PC-3 (cell line): ENCODE measurements at regions not wholly inside any gene's neighbourhood (a gene's known extent, or its start where the extent isn't known, plus 50 kb on each side); places are given as distances from the start of the nearest gene placed in this dataset.
A peak's percentile ranks its signal among the peaks of the same experiment; 100 is the strongest.

ENCODE experiments used
- ATAC-seq: fragments of 200-7000 bp; cut with Tn5 transposase; 2 replicates; pipeline ENCODE4 v1.9.1; 2020; ENCODE audit warnings: mild to moderate bottlenecking, moderate library complexity
- BruUV-seq: library from RNA; stranded (reverse); fragments of 400-500 nt; replicated peaks from 2 replicates; lab custom pipeline; 2021; lab: Mats Ljungman, UMichigan
- CTCF ChIA-PET: fragments of 300-600 bp; sonication (Branson Sonifier 250); formaldehyde crosslinking; loops from one replicate; lab custom pipeline; 2022; ENCODE audit warnings: antibody characterized with exemption; lab: Charles Lee
- POLR2A ChIA-PET: fragments of 300-600 bp; sonication (Branson Sonifier 250); formaldehyde crosslinking; loops from one replicate; lab custom pipeline; 2022; ENCODE audit warnings: antibody characterized with exemption; ENCODE audit not compliant: unreplicated experiment; lab: Charles Lee
- DNase-seq: peaks from one replicate; pipeline ENCODE4 v3.0.0-alpha.2; 2015
- H2AFZ ChIP-seq: fragments of 300-600 bp; sonication (generic); 2 replicates; pipeline ENCODE4 v1.6.0; 2016; ENCODE audit warnings: antibody characterized with exemption, low read length
- H3F3A ChIP-seq: fragments of 300-600 bp; sonication (generic); one replicate; pipeline ENCODE4 v1.6.0; 2017; ENCODE audit warnings: antibody characterized with exemption, low read length, control low read depth, mild to moderate bottlenecking; ENCODE audit not compliant: unreplicated experiment
- H3K27ac ChIP-seq: fragments of 300-600 bp; sonication (generic); 2 replicates; pipeline ENCODE4 v1.5.1; 2016; ENCODE audit warnings: mild to moderate bottlenecking, low read length
- H3K27me3 ChIP-seq: fragments of 300-600 bp; sonication (generic); 2 replicates; pipeline ENCODE4 v1.6.1; 2016; ENCODE audit warnings: low read length, mixed read lengths
- H3K36me3 ChIP-seq: fragments of 300-600 bp; sonication (generic); 2 replicates; pipeline ENCODE4 v1.6.1; 2016; ENCODE audit warnings: low read depth, mixed run types, low read length, mixed read lengths
- H3K4me1 ChIP-seq: fragments of 300-600 bp; sonication (generic); 2 replicates; pipeline ENCODE4 v1.5.1; 2016; ENCODE audit warnings: low read length; ENCODE audit not compliant: insufficient read depth
- H3K4me2 ChIP-seq: fragments of 300-600 bp; sonication (generic); 2 replicates; pipeline ENCODE4 v1.6.0; 2016; ENCODE audit warnings: low read length
- H3K4me3 ChIP-seq: fragments of 300-600 bp; sonication (generic); 2 replicates; pipeline ENCODE4 v1.5.1; 2016; ENCODE audit warnings: mild to moderate bottlenecking, low read length, mixed read lengths
- H3K79me2 ChIP-seq: fragments of 300-600 bp; sonication (generic); 2 replicates; pipeline ENCODE4 v1.6.1; 2017; ENCODE audit warnings: low read length, mixed read lengths
- H3K9ac ChIP-seq: fragments of 300-600 bp; sonication (generic); 2 replicates; pipeline ENCODE4 v1.6.0; 2016; ENCODE audit warnings: mild to moderate bottlenecking, low read length
- H3K9me2 ChIP-seq: fragments of 300-600 bp; sonication (generic); replicated peaks from 2 replicates; pipeline ENCODE4 v1.6.1; 2016; ENCODE audit warnings: mixed run types, low read length, mixed read lengths
- H3K9me3 ChIP-seq: fragments of 300-600 bp; sonication (generic); 2 replicates; pipeline ENCODE4 v1.6.1; 2016; ENCODE audit warnings: low read length, mixed read lengths
- H4K20me1 ChIP-seq: fragments of 300-600 bp; sonication (generic); 2 replicates; pipeline ENCODE4 v1.6.1; 2016; ENCODE audit warnings: low read length, mixed read lengths
- EZH2 ChIP-seq: fragments of 300-600 bp; sonication (generic); IDR thresholded peaks from one replicate; pipeline ENCODE4 v1.6.1; 2017; ENCODE audit warnings: antibody characterized with exemption, mild to moderate bottlenecking, low read length; ENCODE audit not compliant: unreplicated experiment
- EZH2phosphoT487 ChIP-seq: fragments of 300-600 bp; sonication (generic); IDR thresholded peaks from 2 replicates; pipeline ENCODE4 v1.6.1; 2018; ENCODE audit warnings: mild to moderate bottlenecking, antibody characterized with exemption, low read length, borderline replicate concordance
- intact Hi-C: fragments of 100-400 bp; cut with micrococcal nuclease; formaldehyde crosslinking; loops from 2 replicates; pipeline ENCODE4 v1.9.0; 2023
- TF ChIP-seq, protein P1 (sequence below): fragments of 300-600 bp; sonication (generic); conservative IDR thresholded peaks from 2 replicates; pipeline ENCODE4 v1.5.1; 2017; ENCODE audit warnings: antibody characterized with exemption, low read depth, mild to moderate bottlenecking, low read length

DNA sequence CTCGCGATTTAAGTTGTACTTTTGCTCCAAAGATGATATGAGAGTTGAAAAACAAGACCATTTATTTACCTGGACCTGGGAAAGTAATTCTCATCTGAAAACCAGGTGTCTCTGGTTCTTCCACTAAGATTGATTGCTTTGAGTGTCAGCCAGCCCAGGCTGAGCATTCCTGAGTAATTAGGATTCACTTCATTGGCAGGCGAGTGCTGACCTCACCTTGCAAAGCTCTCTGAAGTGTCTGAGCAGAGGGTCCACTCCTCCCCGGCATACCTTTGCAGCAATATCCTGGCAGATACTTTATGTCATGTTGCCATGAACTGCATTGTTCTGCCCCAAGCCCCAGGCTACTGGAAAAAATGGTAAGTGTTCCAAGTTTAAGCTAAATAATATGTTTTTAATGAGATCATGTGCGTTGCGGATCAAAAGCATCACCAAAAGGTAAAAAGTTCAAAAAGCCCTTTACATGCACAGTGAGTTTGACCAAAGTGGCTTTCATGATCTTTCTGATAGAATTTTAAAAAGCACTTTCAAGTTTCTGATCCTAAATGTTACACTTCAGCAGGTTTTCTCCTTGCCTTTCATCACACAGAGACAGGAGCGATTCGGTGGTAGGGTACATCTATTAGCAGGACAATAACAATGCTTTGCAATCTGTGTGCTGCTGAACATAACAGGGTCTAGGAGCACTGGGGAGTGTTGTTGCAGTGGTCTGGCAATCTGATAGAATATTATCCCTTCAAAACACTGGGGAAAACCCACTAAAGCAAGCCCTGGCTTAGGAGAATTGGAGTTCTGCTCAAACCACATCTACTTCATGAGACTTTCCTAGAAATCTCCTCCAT lies 127.8 kb upstream of the EEF1E1 start:
- DNase-seq (no peak), ATAC-seq (no peak)
- Histone ChIP-seq H4K20me1 (no peaks in the 10 kb centered on the region), H3K9ac (no peak overlapping the region), H3F3A (no peaks in the 10 kb centered on the region), H3K27me3 (peaks cover 54% of the 10 kb centered on the region), H3K4me2 (no peak overlapping the region), H3K79me2 (no peaks in the 10 kb centered on the region), H3K4me1 (no peaks in the 10 kb centered on the region), H3K4me3 (no peak overlapping the region), H3K27ac (no peak overlapping the region), H2AFZ (no peak overlapping the region), H3K9me3 (no peaks in the 10 kb centered on the region), H3K36me3 (no peaks in the 10 kb centered on the region), H3K9me2 (no peaks in the 10 kb centered on the region)
- intact Hi-C loops = no loop called here
- CTCF ChIA-PET = no interaction called here
- TF ChIP-seq EZH2phosphoT487 = no peak
- TF ChIP-seq, protein P1, sequence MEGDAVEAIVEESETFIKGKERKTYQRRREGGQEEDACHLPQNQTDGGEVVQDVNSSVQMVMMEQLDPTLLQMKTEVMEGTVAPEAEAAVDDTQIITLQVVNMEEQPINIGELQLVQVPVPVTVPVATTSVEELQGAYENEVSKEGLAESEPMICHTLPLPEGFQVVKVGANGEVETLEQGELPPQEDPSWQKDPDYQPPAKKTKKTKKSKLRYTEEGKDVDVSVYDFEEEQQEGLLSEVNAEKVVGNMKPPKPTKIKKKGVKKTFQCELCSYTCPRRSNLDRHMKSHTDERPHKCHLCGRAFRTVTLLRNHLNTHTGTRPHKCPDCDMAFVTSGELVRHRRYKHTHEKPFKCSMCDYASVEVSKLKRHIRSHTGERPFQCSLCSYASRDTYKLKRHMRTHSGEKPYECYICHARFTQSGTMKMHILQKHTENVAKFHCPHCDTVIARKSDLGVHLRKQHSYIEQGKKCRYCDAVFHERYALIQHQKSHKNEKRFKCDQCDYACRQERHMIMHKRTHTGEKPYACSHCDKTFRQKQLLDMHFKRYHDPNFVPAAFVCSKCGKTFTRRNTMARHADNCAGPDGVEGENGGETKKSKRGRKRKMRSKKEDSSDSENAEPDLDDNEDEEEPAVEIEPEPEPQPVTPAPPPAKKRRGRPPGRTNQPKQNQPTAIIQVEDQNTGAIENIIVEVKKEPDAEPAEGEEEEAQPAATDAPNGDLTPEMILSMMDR = no peak
- no peak for TF ChIP-seq EZH2
- no TSS peak for BruUV-seq
- POLR2A ChIA-PET = no interaction called here

DNA sequence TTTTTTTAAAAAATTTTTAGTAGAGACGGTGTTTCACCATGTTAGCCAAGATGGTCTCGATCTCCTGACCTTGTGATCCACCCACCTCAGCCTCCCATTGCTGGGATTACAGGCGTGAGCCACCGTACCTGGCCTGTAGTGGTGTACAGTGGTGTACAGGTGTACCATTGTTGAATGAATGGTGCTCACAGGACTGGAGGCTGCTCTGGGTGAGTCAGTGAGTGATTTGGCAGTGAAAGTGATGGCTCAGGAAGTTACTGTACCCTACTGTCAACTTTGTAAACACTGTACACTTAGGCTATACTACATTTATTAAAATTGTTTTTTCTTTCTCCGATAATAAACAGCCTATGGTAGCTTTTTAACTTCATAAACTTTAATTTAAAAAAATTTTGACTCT lies 122.8 kb upstream of the EEF1E1 start:
- ChIA-PET POLR2A (no interaction called here), CTCF (no interaction called here)
- no peak overlapping the region for H3K27ac ChIP-seq
- no TSS peak for BruUV-seq
- peak; percentile 57 for DNase-seq
- H3K9me3 ChIP-seq = no peaks in the 10 kb centered on the region
- intact Hi-C loops = no loop called here
- H3K4me1 ChIP-seq = no peaks in the 10 kb centered on the region
- no peak overlapping the region for H3K4me3 ChIP-seq
- no peaks in the 10 kb centered on the region for H3K79me2 ChIP-seq
- H3K9me2 ChIP-seq = no peaks in the 10 kb centered on the region
- TF ChIP-seq EZH2phosphoT487 (no peak), EZH2 (no peak)
- TF ChIP-seq, protein P1 = no peak
- H3K9ac ChIP-seq = no peak overlapping the region
- ATAC-seq = peak; percentile 85
- peaks cover 36% of the 10 kb centered on the region for H3K27me3 ChIP-seq
- no peaks in the 10 kb centered on the region for H4K20me1 ChIP-seq
- no peaks in the 10 kb centered on the region for H3K36me3 ChIP-seq
- no peak overlapping the region for H2AFZ ChIP-seq
- H3K4me2 ChIP-seq = no peak overlapping the region
- H3F3A ChIP-seq = no peaks in the 10 kb centered on the region

DNA sequence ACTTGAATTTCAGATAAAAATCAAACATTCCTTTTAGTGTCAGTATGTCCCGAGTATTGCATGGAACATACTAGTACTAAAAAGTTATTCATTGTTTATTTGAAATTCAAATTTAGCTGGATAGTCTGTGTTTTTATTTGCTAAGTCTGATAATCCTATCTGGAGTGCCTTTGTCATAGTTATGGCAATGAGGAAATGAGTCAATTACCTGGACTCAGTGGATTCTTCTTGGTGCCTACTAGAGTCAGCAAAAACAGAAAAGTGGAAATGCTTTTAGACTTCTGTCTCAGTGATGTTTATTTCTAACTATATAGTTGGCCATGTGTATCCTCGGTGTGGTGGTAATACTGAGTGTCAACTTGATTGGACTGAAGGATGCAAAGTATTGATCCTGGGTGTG lies 121.3 kb upstream of the EEF1E1 start:
- ATAC-seq (no peak), DNase-seq (no peak)
- Histone ChIP-seq H3F3A (no peaks in the 10 kb centered on the region), H3K36me3 (no peaks in the 10 kb centered on the region), H3K9me3 (no peaks in the 10 kb centered on the region), H3K4me1 (no peaks in the 10 kb centered on the region), H4K20me1 (no peaks in the 10 kb centered on the region), H3K27ac (no peak overlapping the region), H3K27me3 (peaks cover 22% of the 10 kb centered on the region), H3K79me2 (no peaks in the 10 kb centered on the region), H3K9me2 (no peaks in the 10 kb centered on the region), H2AFZ (no peak overlapping the region), H3K4me2 (no peak overlapping the region), H3K9ac (no peak overlapping the region), H3K4me3 (no peak overlapping the region)
- TF ChIP-seq EZH2 (no peak), EZH2phosphoT487 (no peak)
- TF ChIP-seq, protein P1 = no peak
- ChIA-PET CTCF (no interaction called here), POLR2A (no interaction called here)
- intact Hi-C loops = no loop called here
- no TSS peak for BruUV-seq
